Fibroblast of lung (primary cell): ENCODE measurements at regions not wholly inside any gene's neighbourhood (a gene's known extent, or its start where the extent isn't known, plus 50 kb on each side); places are given as distances from the start of the nearest gene placed in this dataset.

ENCODE experiments used
- DNase-seq, 2 donors: peaks; one replicate each; pipeline versions ENCODE4 v3.0.0 to v3.0.0-alpha.2; 2010; ENCODE audit warnings: low read depth in 2 of 2
- H2AFZ ChIP-seq: 2 replicates; pipeline ENCODE4 v1.5.1; 2012; ENCODE audit warnings: low read length, control low read depth, inconsistent platforms
- H3K27ac ChIP-seq: 2 replicates; pipeline ENCODE4 v1.5.1; 2011; ENCODE audit warnings: low read length, control low read depth; ENCODE audit not compliant: insufficient read depth
- H3K27me3 ChIP-seq: 2 replicates; pipeline ENCODE4 v1.5.1; 2011; ENCODE audit warnings: mild to moderate bottlenecking, low read length; ENCODE audit not compliant: control insufficient read depth, insufficient read depth
- H3K36me3 ChIP-seq: 2 replicates; pipeline ENCODE4 v1.5.1; 2011; ENCODE audit warnings: low read length; ENCODE audit not compliant: control insufficient read depth, insufficient read depth
- H3K4me1 ChIP-seq: 2 replicates; pipeline ENCODE4 v1.5.1; 2011; ENCODE audit warnings: low read length; ENCODE audit not compliant: control insufficient read depth, insufficient read depth; ENCODE audit errors: extremely low read depth
- H3K4me2 ChIP-seq: 2 replicates; pipeline ENCODE4 v1.5.1; 2011; ENCODE audit warnings: low read length, control low read depth; ENCODE audit not compliant: insufficient read depth; ENCODE audit errors: extremely low read depth
- H3K4me3 ChIP-seq, 4 experiments: fragments of 200-600 bp in 1 of 4; sonication (generic) in 1 of 4; replicated peaks in 1 of 4; 2 replicates each; pipeline ENCODE4 v1.5.1; 2011 to 2016; ENCODE audit warnings: low read length in 4 of 4, low read depth in 3 of 4, mild to moderate bottlenecking in 3 of 4, control low read depth in 2 of 4, inconsistent platforms in 1 of 4, mixed read lengths in 1 of 4; ENCODE audit not compliant: insufficient read depth in 1 of 4; ENCODE audit errors: control extremely low read depth in 1 of 4
- H3K79me2 ChIP-seq: 2 replicates; pipeline ENCODE4 v1.5.1; 2012; ENCODE audit warnings: mild to moderate bottlenecking, low read length, inconsistent platforms; ENCODE audit not compliant: control insufficient read depth, insufficient read depth
- H3K9ac ChIP-seq: 2 replicates; pipeline ENCODE4 v1.5.1; 2011; ENCODE audit warnings: mild to moderate bottlenecking, low read length, control low read depth; ENCODE audit not compliant: insufficient read depth
- H3K9me3 ChIP-seq: 2 replicates; pipeline ENCODE4 v1.5.1; 2012; ENCODE audit warnings: low read depth, low read length; ENCODE audit not compliant: control insufficient read depth, insufficient read depth
- H4K20me1 ChIP-seq: 2 replicates; pipeline ENCODE4 v1.5.1; 2011; ENCODE audit warnings: low read length; ENCODE audit not compliant: control insufficient read depth, insufficient read depth; ENCODE audit errors: extremely low read depth
- EZH2 ChIP-seq: IDR thresholded peaks from 2 replicates; pipeline ENCODE4 v1.5.1; 2012; ENCODE audit warnings: low read length, control low read depth, mild to moderate bottlenecking; ENCODE audit errors: missing control alignments
- TF ChIP-seq, protein P1 (sequence below), 2 donors: IDR thresholded peaks in 1 of 2; conservative IDR thresholded peaks in 1 of 2; 1 replicate in 1 of 2; 2 replicates in 1 of 2; pipeline ENCODE4 v1.5.1; 2011 to 2012; ENCODE audit warnings: low read length in 2 of 2, control low read depth in 1 of 2, inconsistent platforms in 1 of 2, low read depth in 1 of 2, mild to moderate bottlenecking in 1 of 2

DNA sequence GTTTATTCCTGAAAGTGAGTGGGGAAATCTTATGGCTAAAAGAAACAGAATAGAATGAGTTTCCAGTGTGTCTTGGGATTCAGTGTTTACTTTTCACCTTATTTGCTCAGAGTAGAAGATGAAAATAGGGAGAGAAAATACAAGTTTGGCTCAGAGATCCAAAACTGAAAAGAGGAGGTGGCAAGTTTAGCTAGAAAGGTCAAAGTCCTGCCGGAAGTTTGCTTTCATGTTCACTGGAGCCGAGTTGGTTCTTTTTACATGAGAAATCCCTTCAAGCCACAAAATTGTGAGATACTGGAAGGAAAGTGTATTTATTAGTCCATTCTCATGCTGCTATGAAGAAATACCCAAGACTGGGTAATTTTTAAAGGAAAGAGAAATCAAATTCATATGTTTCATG lies 604.6 kb downstream of the MRPL39 start:
- Histone ChIP-seq H4K20me1 (no peaks in the 10 kb centered on the region), H3K27ac (no peak overlapping the region), H2AFZ (no peak overlapping the region), H3K9ac (no peak overlapping the region), H3K79me2 (no peaks in the 10 kb centered on the region), H3K9me3 (no peaks in the 10 kb centered on the region), H3K4me3 (no peak overlapping the region), H3K4me1 (no peaks in the 10 kb centered on the region), H3K4me2 (no peak overlapping the region), H3K36me3 (no peaks in the 10 kb centered on the region), H3K27me3 (no peaks in the 10 kb centered on the region)
- DNase-seq, result no peak
- TF ChIP-seq EZH2, result no peak
- TF ChIP-seq, protein P1, sequence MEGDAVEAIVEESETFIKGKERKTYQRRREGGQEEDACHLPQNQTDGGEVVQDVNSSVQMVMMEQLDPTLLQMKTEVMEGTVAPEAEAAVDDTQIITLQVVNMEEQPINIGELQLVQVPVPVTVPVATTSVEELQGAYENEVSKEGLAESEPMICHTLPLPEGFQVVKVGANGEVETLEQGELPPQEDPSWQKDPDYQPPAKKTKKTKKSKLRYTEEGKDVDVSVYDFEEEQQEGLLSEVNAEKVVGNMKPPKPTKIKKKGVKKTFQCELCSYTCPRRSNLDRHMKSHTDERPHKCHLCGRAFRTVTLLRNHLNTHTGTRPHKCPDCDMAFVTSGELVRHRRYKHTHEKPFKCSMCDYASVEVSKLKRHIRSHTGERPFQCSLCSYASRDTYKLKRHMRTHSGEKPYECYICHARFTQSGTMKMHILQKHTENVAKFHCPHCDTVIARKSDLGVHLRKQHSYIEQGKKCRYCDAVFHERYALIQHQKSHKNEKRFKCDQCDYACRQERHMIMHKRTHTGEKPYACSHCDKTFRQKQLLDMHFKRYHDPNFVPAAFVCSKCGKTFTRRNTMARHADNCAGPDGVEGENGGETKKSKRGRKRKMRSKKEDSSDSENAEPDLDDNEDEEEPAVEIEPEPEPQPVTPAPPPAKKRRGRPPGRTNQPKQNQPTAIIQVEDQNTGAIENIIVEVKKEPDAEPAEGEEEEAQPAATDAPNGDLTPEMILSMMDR (conservative IDR thresholded peaks at IDR 0.05 in 1 of 2, IDR thresholded peaks at IDR 0.05 in 1 of 2; ENCODE audit: low read depth in 1 of 2, low read length in 2 of 2), result no peak

DNA sequence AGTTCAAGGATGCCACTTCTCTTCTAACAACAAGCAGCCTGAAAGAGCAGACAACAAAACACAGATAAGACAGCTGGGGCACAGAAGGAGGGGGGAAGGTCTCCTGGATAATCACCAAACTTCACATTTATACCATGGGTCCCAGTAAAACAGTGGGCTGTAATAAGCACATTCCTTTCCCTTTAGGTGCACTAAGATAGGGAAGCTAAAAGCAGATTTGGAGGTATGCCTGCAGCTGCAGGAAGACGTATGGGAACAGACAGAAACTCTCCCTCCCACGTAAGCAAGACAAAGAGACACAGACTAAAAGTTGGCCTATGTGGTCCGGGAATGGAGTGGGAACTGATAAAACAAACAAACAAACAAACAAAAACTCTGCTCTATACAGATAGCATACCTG lies 612.1 kb downstream of the MRPL39 start:
- Histone ChIP-seq H3K4me1 (no peaks in the 10 kb centered on the region), H3K4me3 (no peak overlapping the region), H3K4me2 (no peak overlapping the region), H4K20me1 (no peaks in the 10 kb centered on the region), H3K27me3 (no peaks in the 10 kb centered on the region), H3K79me2 (no peaks in the 10 kb centered on the region), H2AFZ (no peak overlapping the region), H3K27ac (no peak overlapping the region), H3K9ac (no peak overlapping the region), H3K36me3 (no peaks in the 10 kb centered on the region), H3K9me3 (no peaks in the 10 kb centered on the region)
- peak in 1 of 2 donors; percentile 52 for DNase-seq
- TF ChIP-seq EZH2, result no peak
- TF ChIP-seq, protein P1 (conservative IDR thresholded peaks at IDR 0.05 in 1 of 2, IDR thresholded peaks at IDR 0.05 in 1 of 2; ENCODE audit: low read depth in 1 of 2, low read length in 2 of 2), result no peak

DNA sequence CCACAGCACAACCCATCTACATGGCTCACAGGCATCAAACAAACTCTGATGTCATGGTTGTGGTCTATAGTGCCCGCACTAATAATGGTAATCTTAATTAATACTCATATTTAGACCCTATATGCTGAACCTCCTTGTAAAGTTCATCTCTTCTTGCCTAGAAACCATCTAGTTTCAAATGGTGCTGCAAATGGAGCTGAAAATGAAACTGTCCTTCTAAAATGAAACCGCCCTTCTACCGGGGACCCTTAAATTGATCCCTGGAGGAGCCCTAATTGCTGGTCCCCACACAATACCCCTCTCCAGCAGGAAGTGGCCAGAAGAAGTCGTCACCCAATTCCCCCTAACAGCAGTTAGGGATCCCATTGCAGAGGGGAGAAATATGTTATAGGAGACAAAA lies 612.6 kb downstream of the MRPL39 start:
- Histone ChIP-seq H3K4me2 (no peak overlapping the region), H3K79me2 (no peaks in the 10 kb centered on the region), H3K36me3 (no peaks in the 10 kb centered on the region), H3K27ac (no peak overlapping the region), H4K20me1 (no peaks in the 10 kb centered on the region), H3K9me3 (no peaks in the 10 kb centered on the region), H3K9ac (no peak overlapping the region), H3K4me3 (no peak overlapping the region), H3K4me1 (no peaks in the 10 kb centered on the region), H3K27me3 (no peaks in the 10 kb centered on the region), H2AFZ (no peak overlapping the region)
- TF ChIP-seq, protein P1 (conservative IDR thresholded peaks at IDR 0.05 in 1 of 2, IDR thresholded peaks at IDR 0.05 in 1 of 2; ENCODE audit: low read depth in 1 of 2, low read length in 2 of 2), result no peak
- TF ChIP-seq EZH2, result no peak
- DNase-seq, result no peak
